SHP77 treated with DMSO at 0.1 percent for 48 hours (cell line): ENCODE measurements at regions not wholly inside any gene's neighbourhood (a gene's known extent, or its start where the extent isn't known, plus 50 kb on each side); places are given as distances from the start of the nearest gene placed in this dataset.
"Not testable (repeated sequence)": the region's sequence is repeated elsewhere in the genome, so short reads cannot be mapped to it uniquely, and the experiment has no call there.

Source experiments
- DNase-seq: peaks from one replicate; lab custom pipeline; 2025; lab: John Stamatoyannopoulos, UW

GRCh38 chrX:39472161-39472560, 625.6 kb downstream of the BCOR start:
- DNase-seq, result no peak

GRCh38 chrX:39473812-39474211, 623.9 kb downstream of the BCOR start:
- DNase-seq, result no peak

GRCh38 chrX:39475372-39475771, 622.4 kb downstream of the BCOR start:
- DNase-seq, result no peak

- DNase-seq, result no peak
Observed at GRCh38 chrX:39476604-39477021, 621.1 kb downstream of the BCOR start.

GRCh38 chrX:39477031-39477761, 620.6 kb downstream of the BCOR start:
- no peak for DNase-seq

GRCh38 chrX:39477762-39478120, 620.0 kb downstream of the BCOR start:
- DNase-seq, result no peak

- DNase-seq, result no peak
Observed at GRCh38 chrX:39479856-39480255, 617.9 kb downstream of the BCOR start.

- DNase-seq, result no peak
Observed at GRCh38 chrX:39480963-39481362, 616.8 kb downstream of the BCOR start.

GRCh38 chrX:39481621-39482020, 616.1 kb downstream of the BCOR start:
- DNase-seq, result no peak

- DNase-seq, result no peak
Observed at GRCh38 chrX:39484159-39485068, 613.3 kb downstream of the BCOR start.

GRCh38 chrX:39487166-39487968, 610.4 kb downstream of the BCOR start:
- DNase-seq, result no peak

GRCh38 chrX:39487969-39488330, 609.8 kb downstream of the BCOR start:
- DNase-seq, result no peak

- DNase-seq, result no peak
Observed at GRCh38 chrX:39491548-39492297, 606.0 kb downstream of the BCOR start.

- no peak for DNase-seq
Observed at GRCh38 chrX:39492497-39493162, 605.1 kb downstream of the BCOR start.

GRCh38 chrX:39493168-39493567, 604.6 kb downstream of the BCOR start:
- no peak for DNase-seq

- not testable (repeated sequence) for DNase-seq
Observed at GRCh38 chrX:39497117-39497516, 600.6 kb downstream of the BCOR start.

- DNase-seq, result no peak
Observed at GRCh38 chrX:39497702-39498265, 600.0 kb downstream of the BCOR start.

- no peak for DNase-seq
Observed at GRCh38 chrX:39499996-39500395, 597.8 kb downstream of the BCOR start.

- no peak for DNase-seq
Observed at GRCh38 chrX:39501822-39502221, 595.9 kb downstream of the BCOR start.

GRCh38 chrX:39502486-39502885, 595.3 kb downstream of the BCOR start:
- DNase-seq, result no peak

GRCh38 chrX:39504227-39504626, 593.5 kb downstream of the BCOR start:
- no peak for DNase-seq
